CD4-positive, alpha-beta T cell (primary cell): ENCODE measurements at regions not wholly inside any gene's neighbourhood (a gene's known extent, or its start where the extent isn't known, plus 50 kb on each side); places are given as distances from the start of the nearest gene placed in this dataset.

Experiments
- ATAC-seq: fragments of 200-7000 bp; cut with Tn5 transposase; one replicate; pipeline ENCODE4 v1.10.0; 2022; ENCODE audit warnings: mild to moderate bottlenecking; ENCODE audit not compliant: poor library complexity
- CTCF ChIA-PET: fragments of 350-600 bp; sonication (Branson Sonifier 250); formaldehyde crosslinking; loops from one replicate; lab custom pipeline; 2021; ENCODE audit warnings: antibody characterized with exemption, inconsistent platforms; lab: Charles Lee
- POLR2A ChIA-PET: fragments of 350-600 bp; sonication (Branson Sonifier 250); formaldehyde crosslinking; loops from one replicate; lab custom pipeline; 2021; ENCODE audit warnings: antibody characterized with exemption, inconsistent platforms; lab: Charles Lee
- DNase-seq, 14 experiments: peaks; one replicate each; pipeline ENCODE4 v3.0.0-alpha.2; 2013 to 2020; ENCODE audit warnings: mixed read lengths in 2 of 14
- H3K27ac ChIP-seq, 2 donors: one replicate each; pipeline versions ENCODE4 v1.5.1 to v1.7.0; 2013; ENCODE audit warnings: low read length in 2 of 2, low read depth in 1 of 2, mild to moderate bottlenecking in 1 of 2
- H3K27me3 ChIP-seq, 2 experiments: 1 replicate in 1 of 2; 2 replicates in 1 of 2; pipeline versions ENCODE4 v1.6.1 to v1.7.0; 2013; ENCODE audit warnings: low read length in 2 of 2, control low read depth in 1 of 2, mild to moderate bottlenecking in 1 of 2, moderate library complexity in 1 of 2; ENCODE audit not compliant: insufficient read depth in 2 of 2, control insufficient read depth in 1 of 2
- H3K36me3 ChIP-seq: one replicate; pipeline ENCODE4 v1.6.1; 2013; ENCODE audit warnings: low read length, control low read depth; ENCODE audit not compliant: insufficient read depth
- H3K4me1 ChIP-seq: one replicate; pipeline ENCODE4 v1.6.1; 2013; ENCODE audit warnings: low read length, control low read depth; ENCODE audit not compliant: insufficient read depth
- H3K4me3 ChIP-seq: one replicate; pipeline ENCODE4 v1.5.1; 2013; ENCODE audit warnings: mild to moderate bottlenecking, low read length, moderate library complexity
- H3K9me3 ChIP-seq, 2 experiments: 1 replicate in 1 of 2; 2 replicates in 1 of 2; pipeline versions ENCODE4 v1.6.1 to v1.7.0; 2013; ENCODE audit warnings: low read length in 2 of 2, mild to moderate bottlenecking in 2 of 2, control low read depth in 1 of 2, moderate library complexity in 1 of 2; ENCODE audit not compliant: control insufficient read depth in 1 of 2, insufficient read depth in 1 of 2
- H3K27ac Mint-ChIP-seq: one replicate; pipeline ENCODE4 v1.8.0; 2020; ENCODE audit warnings: mixed read lengths
- H3K27me3 Mint-ChIP-seq: one replicate; pipeline ENCODE4 v1.8.0; 2021; ENCODE audit warnings: mixed read lengths
- H3K36me3 Mint-ChIP-seq: one replicate; pipeline ENCODE4 v1.8.0; 2021; ENCODE audit warnings: low read depth, mixed read lengths
- H3K4me1 Mint-ChIP-seq: one replicate; pipeline ENCODE4 v1.8.0; 2021; ENCODE audit warnings: low read depth, mixed read lengths
- H3K4me3 Mint-ChIP-seq: one replicate; pipeline ENCODE4 v1.8.0; 2020; ENCODE audit warnings: mild to moderate bottlenecking, mixed read lengths
- H3K9me3 Mint-ChIP-seq: one replicate; pipeline ENCODE4 v1.8.0; 2020; ENCODE audit warnings: mixed read lengths
- intact Hi-C, 2 experiments: fragments of 100-400 bp; cut with DNase I in 1 of 2; cut with micrococcal nuclease in 1 of 2; formaldehyde crosslinking; loops; one replicate each; pipeline versions ENCODE4 v1.15.1 to v1.9.0; 2023 to 2025; cut with DNase I, micrococcal nuclease
- TF ChIP-seq, protein P1 (sequence below): fragments of 200-600 bp; IDR thresholded peaks from one replicate; pipeline ENCODE4 v1.8.0; 2022; ENCODE audit warnings: antibody characterized with exemption, mild to moderate bottlenecking

DNA sequence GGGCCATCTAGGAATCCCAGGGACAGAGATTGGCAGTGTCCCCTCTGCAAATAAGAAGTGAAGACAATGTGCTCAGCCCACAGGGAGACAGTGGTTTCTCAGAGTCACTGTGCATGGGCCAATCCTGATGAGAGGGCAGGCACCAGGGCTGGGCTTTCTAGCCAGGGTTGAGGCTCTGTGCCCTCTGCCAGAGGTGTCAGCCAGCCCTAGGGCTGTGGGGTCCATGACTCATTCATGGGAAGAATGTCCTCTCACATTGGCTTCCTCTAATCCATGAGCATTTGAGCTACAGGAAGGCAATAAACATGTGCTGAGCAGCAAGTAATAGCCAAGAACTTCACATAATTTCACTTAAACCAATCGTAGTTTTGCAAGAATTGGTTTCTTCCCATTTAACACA, 482.0 kb upstream of the MGMT start:
- DNase-seq (no peak), ATAC-seq (no peak)
- no peaks in the 10 kb centered on the region for H3K36me3 ChIP-seq
- CTCF ChIA-PET = no interaction called here
- Mint-ChIP-seq H3K4me1 (no peaks in the 10 kb centered on the region), H3K9me3 (peaks cover 6% of the 10 kb centered on the region), H3K27me3 (peaks cover 5% of the 10 kb centered on the region), H3K36me3 (no peaks in the 10 kb centered on the region), H3K4me3 (no peak overlapping the region), H3K27ac (no peak overlapping the region)
- POLR2A ChIA-PET = no interaction called here
- TF ChIP-seq, protein P1, sequence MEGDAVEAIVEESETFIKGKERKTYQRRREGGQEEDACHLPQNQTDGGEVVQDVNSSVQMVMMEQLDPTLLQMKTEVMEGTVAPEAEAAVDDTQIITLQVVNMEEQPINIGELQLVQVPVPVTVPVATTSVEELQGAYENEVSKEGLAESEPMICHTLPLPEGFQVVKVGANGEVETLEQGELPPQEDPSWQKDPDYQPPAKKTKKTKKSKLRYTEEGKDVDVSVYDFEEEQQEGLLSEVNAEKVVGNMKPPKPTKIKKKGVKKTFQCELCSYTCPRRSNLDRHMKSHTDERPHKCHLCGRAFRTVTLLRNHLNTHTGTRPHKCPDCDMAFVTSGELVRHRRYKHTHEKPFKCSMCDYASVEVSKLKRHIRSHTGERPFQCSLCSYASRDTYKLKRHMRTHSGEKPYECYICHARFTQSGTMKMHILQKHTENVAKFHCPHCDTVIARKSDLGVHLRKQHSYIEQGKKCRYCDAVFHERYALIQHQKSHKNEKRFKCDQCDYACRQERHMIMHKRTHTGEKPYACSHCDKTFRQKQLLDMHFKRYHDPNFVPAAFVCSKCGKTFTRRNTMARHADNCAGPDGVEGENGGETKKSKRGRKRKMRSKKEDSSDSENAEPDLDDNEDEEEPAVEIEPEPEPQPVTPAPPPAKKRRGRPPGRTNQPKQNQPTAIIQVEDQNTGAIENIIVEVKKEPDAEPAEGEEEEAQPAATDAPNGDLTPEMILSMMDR = no peak
- no peaks in the 10 kb centered on the region for H3K4me1 ChIP-seq
- intact Hi-C loops = no loop called here
- peaks cover 0 to 17% of the 10 kb centered on the region in 2 experiments for H3K9me3 ChIP-seq
- no peak overlapping the region for H3K27ac ChIP-seq
- no peaks in the 10 kb centered on the region for H3K27me3 ChIP-seq
- no peak overlapping the region for H3K4me3 ChIP-seq

DNA sequence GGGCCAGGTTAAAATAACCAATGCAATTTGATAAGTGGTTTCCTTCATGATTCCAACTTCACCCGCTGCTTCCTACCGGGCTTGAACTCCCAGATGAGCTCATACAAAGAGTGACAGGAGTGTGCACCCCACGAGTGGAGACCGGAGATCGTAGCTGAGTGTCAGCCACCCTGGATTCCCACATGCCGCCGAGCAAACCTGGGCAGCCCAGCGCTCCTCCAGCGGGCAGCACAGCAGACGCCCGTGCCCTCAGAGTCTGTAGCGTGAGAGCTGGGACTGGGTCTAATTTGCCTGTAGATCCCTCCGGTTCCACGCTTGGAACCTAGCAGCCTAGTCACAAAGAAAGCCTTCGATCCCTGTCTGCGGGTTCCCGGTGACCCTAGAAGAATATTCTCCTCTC, 476.1 kb upstream of the MGMT start:
- peaks cover 0 to 15% of the 10 kb centered on the region in 2 experiments for H3K9me3 ChIP-seq
- H3K36me3 ChIP-seq = no peaks in the 10 kb centered on the region
- H3K4me1 ChIP-seq = no peaks in the 10 kb centered on the region
- H3K27me3 ChIP-seq = no peaks in the 10 kb centered on the region
- no peak overlapping the region for H3K4me3 ChIP-seq
- Mint-ChIP-seq H3K27me3 (peaks cover 5% of the 10 kb centered on the region), H3K9me3 (peaks cover 6% of the 10 kb centered on the region), H3K36me3 (no peaks in the 10 kb centered on the region), H3K4me3 (no peak overlapping the region), H3K4me1 (no peaks in the 10 kb centered on the region), H3K27ac (no peak overlapping the region)
- TF ChIP-seq, protein P1 = no peak
- intact Hi-C loops = no loop called here
- ChIA-PET CTCF (no interaction called here), POLR2A (no interaction called here)
- no peak for ATAC-seq
- H3K27ac ChIP-seq = no peak overlapping the region
- DNase-seq = no peak

DNA sequence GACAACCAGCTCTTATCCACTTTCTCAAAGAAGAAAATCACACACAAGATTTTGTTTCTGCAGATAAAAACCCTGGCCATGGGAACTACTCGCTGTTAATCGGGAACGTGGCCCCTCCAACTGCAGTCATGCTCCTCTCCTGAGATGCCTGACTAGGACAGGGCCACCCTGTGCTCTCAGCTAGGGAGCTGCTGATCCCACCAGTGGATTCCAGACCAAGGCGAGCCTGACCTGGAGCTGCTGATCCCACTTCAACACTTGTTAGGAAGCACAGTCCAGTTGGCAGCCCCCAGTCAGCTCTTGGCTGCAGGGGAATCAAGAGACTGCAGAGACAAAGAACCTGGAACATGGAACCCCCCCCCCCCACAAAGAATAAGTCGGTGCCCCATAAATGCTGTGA, 474.3 kb upstream of the MGMT start:
- no peaks in the 10 kb centered on the region for H3K4me1 Mint-ChIP-seq
- H3K36me3 ChIP-seq = no peaks in the 10 kb centered on the region
- POLR2A ChIA-PET = no interaction called here
- CTCF ChIA-PET = no interaction called here
- no peaks in the 10 kb centered on the region for H3K36me3 Mint-ChIP-seq
- no peaks in the 10 kb centered on the region for H3K9me3 Mint-ChIP-seq
- H3K4me3 ChIP-seq = no peak overlapping the region
- H3K4me1 ChIP-seq = no peaks in the 10 kb centered on the region
- ATAC-seq (no peak), DNase-seq (no peak)
- TF ChIP-seq, protein P1 = no peak
- H3K4me3 Mint-ChIP-seq = no peak overlapping the region
- H3K9me3 ChIP-seq = peaks cover 0 to 22% of the 10 kb centered on the region in 2 experiments
- H3K27me3 ChIP-seq = no peaks in the 10 kb centered on the region
- H3K27ac Mint-ChIP-seq = no peak overlapping the region
- H3K27me3 Mint-ChIP-seq = no peaks in the 10 kb centered on the region
- intact Hi-C loops = no loop called here
- H3K27ac ChIP-seq = no peak overlapping the region
